ENCODE measurements at regions not wholly inside any gene's neighbourhood (a gene's known extent, or its start where the extent isn't known, plus 50 kb on each side); places are given as distances from the start of the nearest gene placed in this dataset.
"Not testable (repeated sequence)": the region's sequence is repeated elsewhere in the genome, so short reads cannot be mapped to it uniquely, and the experiment has no call there.

DNA sequence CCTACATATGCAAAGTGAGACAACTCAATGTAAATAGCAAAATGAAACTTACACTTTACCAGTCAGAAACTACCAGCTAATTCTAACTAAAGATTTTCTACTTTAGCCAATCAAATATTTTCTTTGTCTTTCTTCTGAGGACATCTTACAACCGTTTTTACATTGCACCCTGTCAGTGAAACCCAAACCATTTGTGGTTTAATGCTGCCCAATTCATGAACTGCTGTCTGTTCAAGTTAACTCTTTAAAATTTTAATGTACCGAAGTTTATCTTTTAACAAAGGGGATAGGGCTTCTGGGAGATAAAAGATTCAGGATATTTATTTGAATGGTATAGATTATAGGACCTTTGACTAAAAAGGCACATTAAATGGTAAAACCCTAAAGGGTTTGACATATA lies 121.3 kb upstream of the HDDC2 start:
- no peak for DNase-seq (ENCODE audit: extremely low read depth, low read depth, low spot score)

DNA sequence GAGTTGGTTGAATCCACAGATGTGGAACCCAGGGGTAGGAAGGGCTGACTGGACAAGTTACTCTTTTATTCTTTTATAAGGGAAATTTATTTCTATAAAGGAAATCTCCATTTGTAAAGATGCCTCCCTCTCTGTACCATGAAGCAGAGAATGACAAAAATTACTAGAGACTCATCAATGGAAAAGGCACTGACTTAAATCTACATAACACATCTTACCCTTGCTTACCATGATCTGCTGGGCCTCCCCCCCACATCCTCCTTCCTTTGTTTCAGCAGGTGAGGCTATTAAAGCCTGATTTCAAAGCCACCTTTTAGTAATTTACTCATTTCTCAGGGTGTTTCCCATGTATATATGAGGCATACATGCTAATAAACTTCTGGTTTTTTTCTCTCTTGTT lies 130.2 kb upstream of the HDDC2 start:
- DNase-seq (ENCODE audit: extremely low read depth, low read depth, low spot score), result no peak

DNA sequence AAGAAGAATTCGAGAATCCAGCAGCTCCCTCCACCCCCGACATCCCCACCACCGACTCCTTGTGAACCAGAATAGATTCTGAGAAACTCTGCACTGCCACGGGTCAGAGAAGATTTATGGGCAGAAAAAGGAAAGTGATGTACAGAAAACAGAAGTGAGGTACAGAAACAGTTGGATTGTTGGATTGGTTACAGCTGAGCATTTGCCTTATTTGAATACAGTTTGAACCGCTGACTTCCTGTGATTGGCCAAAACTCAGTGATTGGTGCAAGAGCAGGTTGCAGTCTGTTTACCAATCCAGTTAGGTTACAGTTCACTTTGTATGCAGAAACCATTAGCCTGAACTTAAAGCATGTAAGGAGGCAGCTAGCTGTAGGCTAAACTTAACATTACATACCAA lies 131.2 kb upstream of the HDDC2 start:
- no peak for DNase-seq (ENCODE audit: extremely low read depth, low read depth, low spot score)

DNA sequence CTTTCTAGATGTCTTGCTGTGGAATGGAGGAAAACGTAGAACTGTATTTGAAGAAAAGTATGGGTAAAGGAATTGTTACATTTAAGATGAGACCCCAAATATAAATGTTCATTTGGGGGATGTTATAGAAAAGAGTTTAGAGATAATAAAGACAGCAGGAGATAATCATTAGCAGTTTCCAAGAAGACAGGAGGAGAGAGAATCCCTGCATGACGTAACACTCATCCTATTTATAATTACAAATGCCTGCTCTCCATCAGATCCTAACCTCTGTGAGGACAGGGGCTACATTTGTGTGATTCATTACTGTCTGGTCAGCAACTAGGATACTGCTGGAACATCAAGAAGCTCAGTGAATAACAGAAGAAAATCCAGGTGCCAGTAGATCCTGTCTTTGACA lies 133.0 kb upstream of the HDDC2 start:
- DNase-seq (ENCODE audit: extremely low read depth, low read depth, low spot score), result no peak

DNA sequence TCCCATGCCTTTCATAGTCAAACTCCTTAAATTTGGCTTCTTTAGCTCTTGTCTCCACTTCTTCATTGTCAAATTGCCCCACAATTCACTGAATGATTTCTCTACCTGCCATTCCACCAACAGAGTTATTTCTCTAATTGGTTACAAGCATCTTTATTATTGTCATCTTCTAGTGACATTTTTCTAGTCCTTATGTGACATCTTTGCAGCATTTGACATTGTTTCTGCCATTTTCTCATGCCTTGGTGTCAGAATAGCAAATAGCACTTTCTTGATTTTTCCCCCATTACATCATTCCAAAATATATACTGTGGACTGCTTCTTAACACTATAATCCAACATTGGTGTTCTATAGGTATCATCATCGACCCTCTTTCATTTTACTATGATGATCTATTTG lies 137.7 kb upstream of the HDDC2 start:
- DNase-seq (ENCODE audit: extremely low read depth, low read depth, low spot score), result no peak

DNA sequence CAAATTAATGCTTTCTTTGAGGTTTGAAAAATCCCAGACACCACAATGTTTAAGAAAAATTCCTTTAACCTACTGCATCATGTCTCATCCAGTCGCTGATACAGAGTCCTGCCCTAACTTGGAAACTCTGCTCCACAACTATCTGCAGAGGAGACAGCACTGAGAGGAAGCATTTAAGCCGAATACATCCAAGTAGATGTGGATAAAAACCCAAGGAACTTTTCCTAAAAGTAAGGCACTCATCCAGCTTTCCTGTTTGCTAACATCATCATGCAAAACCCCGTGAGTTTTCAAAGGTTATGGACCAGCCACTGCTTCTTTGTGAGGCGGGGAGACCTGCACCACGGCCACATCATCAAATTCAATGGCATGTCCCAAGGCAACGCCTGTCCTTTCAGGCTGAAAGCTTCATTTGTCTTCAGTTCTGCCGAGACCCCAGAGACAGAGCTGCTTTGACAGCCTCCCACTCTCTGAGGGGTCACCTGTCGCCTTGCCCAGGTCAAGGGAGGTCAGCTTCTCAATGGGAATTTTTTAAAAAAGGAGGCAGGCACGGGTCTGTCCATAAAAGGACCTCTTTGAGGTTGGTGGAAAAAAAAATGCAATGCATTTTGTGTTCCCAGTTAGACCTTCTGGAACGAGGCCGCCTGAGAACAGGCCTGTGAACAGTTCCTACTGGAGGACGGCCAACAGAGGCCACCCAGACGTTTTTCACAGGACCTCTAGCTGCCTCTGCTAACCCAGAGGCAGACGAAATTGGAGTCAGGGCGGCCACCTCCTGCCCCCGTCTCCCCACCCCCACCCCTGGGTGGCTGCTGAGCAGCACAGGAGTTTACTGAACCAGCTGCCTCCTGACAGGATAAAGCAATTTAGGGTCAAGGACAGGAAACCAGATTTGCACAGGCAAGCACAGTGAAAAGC lies 142.5 kb upstream of the HDDC2 start:
- no peak for DNase-seq (ENCODE audit: extremely low read depth, low read depth, low spot score)

DNA sequence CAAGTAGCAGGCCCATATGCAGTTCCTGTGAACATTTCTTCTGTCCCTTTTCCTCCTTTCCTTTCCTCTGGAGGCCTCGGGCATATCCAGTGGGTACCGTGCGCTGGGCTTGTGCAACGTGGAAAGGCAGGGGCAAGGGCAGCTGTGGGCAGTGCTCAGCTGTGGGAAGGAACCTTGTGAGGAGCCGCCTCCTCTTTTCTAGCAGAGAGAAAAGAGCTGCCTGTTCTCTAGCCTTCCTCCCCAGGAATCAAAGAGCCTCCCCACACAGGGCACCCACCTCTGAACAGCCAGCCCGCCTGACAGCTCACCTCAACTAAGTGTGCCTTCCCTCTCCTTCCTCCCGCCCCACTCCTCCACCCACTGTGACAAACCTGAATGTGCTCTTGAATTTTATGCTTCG lies 143.3 kb upstream of the HDDC2 start:
- DNase-seq (ENCODE audit: extremely low read depth, low read depth, low spot score), result no peak

DNA sequence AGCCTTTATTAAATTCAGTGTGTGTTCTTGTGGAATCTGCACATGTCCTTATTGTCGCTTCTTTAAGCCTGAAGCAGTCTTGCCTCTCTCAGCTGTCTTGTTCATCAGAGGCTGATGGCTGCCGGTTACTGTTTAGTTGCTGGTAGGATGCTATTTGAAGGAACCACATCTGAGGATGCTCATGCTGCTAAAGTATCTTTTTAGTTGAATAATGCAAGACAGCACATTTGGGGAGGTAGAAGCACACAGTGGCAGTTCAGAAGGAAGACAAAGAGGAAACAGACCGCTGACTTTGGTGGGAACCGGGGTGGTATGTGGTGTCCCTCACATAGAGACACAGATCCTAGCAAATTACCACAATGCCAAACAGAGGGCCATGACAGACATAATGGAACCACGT lies 144.2 kb upstream of the HDDC2 start:
- no peak for DNase-seq (ENCODE audit: extremely low read depth, low read depth, low spot score)

DNA sequence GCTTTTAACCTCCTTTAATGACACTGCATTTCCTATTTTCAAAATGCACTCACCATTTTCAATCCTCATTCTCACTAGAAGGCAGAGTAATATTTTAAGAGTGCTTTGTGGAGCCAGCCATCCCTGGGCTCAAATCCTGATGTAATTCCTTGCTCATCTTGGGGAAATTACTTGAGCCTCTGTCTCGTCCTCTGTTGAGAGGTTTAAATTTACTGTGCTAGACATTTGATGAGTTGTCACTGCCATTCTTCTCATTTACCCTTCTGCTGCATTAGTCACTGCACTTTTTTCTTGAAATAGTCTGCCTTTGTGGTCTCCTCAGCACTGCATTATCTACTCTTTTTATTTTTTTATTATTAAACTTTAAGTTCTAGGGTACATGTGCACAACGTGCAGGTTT lies 150.0 kb upstream of the HDDC2 start:
- DNase-seq (ENCODE audit: extremely low read depth, low read depth, low spot score), result no peak

DNA sequence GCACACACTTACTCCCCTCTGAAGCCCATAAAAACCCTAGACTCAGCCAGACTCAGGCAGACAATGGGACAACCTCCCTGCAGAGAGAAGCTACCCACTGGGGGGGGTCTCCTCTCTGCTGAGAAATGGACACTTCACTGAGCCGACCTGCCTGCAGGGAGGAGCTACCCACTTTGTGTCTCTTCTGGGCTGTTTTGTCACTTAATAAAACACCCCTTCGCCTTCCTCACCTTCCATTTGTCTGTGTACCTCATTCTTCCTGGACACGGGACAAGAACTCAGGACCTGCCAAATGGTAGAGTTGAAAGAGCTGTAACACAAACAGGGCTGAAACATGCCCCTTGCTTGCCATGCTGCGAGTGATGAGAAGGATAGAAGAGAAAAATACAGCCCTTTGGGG lies 151.7 kb upstream of the HDDC2 start:
- DNase-seq (ENCODE audit: extremely low read depth, low read depth, low spot score), result no peak

DNA sequence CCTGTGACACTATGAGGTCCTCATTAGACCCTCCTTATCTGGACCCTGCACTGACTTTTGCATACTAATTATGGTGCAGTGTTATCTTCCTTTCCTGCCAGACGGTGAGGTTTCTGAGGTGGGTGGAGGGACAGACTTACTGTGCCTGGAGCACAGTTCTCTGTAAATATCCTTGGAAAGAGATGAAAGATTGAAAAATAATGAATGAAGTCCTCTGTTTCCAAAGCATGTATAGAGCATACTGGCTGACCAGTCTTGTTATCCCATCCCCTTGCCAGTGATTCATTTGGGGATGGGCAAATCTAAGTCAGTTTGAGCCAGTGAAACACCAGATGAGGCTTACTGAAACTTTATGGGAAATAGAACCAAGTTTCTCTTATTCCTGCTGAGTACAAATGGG lies 152.6 kb upstream of the HDDC2 start:
- DNase-seq (ENCODE audit: extremely low read depth, low read depth, low spot score), result no peak

DNA sequence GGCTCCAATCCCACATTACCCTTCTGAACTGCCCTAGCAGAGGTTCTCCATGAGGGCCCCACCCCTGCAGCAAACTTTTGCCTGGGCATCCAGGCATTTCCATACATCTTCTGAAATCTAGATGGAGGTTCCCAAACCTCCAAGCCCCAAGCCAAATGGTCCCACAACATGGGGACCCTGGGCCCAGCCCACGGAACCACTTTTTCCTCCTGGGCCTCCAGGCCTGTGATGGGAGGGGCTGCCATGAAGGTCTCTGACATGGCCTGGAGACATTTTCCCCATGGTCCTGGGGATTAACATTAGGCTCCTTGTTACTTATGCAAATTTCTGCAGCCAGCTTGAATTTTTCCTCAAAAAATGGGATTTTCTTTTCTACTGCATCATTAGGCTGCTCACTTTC lies 156.7 kb upstream of the HDDC2 start:
- not testable (repeated sequence) for DNase-seq (ENCODE audit: extremely low read depth, low read depth, low spot score)

DNA sequence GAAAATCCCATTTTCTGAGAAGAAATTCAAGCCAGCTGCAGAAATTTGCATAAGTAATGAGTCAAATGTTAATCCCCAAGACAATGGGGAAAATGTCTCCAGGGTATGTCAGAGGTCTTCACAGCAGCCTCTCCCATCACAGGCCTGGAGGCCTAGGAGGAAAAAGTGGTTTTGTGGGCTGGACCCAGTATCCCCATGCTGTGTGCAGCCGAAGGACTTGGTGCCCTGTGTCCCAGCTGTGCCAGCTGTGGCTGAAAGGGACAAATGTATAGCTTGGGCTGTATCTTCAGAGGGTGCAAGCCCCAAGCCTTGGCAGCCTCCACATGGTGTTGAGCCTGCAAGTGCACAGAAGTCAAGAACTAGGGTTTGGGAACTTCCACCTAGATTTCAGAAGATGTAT lies 163.6 kb upstream of the HDDC2 start:
- DNase-seq (ENCODE audit: extremely low read depth, low read depth, low spot score), result not testable (repeated sequence)

DNA sequence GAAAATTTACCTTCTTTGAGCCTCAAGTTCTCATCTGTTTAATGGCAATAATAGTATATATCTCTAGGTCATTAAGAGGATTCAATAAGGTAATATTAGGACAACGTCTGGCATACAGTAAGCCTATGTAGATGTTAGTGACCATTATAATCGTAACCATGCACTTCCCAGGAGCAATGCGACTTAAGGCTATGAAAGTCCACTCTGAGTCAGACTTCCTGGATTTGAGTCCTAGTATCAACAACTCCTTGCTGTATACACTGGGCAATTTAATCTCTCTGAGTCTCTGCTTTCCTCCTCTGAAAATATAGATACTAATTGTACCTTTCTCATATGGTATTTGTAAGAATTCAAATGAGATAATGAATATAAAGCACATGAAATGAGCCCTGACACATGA lies 168.1 kb upstream of the HDDC2 start:
- DNase-seq (ENCODE audit: extremely low read depth, low read depth, low spot score), result peak; percentile 51

DNA sequence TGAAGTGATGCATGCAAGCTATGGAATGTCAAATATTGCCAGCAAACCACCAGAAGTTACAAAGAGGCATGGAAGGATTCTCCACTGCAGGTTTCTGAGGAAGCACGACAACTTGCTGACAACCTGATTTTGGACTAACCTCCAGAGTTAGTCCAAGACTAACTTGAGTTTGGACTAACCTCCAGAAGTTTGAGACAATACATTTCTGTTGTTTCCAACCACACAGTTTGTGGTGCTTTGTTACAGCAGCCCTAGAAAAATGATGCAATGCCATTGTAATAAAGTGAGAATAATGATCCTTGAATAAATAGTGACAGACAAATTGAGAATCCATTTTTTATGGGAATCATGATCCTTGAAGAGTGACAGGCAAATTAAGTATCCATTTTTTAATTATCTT lies 169.9 kb upstream of the HDDC2 start:
- DNase-seq (ENCODE audit: extremely low read depth, low read depth, low spot score), result no peak

DNA sequence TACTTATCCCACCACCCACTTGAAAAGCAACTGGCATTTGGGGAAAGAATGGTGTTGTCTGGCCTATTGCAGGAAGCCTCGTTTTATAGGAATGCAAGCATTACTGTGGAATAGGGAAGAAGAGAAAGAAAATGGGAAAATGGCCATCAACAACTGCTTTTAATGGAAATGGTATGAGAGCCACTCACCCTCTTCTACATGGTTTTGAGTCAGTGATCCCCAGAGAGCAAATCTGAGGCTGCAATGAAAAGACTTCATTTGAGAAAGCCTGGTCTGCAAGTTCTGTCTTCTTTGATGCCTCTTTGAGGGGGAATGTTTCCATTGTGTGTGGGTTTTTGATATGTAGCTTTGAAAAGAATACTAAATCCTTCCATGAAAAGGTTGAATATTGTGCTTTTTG lies 172.3 kb upstream of the HDDC2 start:
- DNase-seq (ENCODE audit: extremely low read depth, low read depth, low spot score), result no peak

DNA sequence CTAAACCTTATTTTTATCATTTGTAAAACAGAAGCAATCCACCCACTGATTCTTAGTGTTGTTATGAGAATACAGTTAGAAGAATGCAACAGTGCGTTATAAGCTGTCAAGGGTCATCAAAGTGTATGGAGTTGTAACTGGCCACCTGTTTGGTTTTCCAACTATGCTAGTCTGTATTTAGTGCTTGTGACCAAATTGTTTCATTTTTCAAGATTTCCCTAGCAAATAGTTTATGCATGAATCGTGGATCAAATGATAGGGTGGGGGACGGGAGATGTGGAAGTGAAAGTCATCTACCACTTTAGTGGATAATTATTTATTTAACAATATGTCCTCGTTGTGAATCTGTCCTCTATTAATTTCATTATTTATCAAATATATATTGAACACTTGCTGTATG lies 175.4 kb upstream of the HDDC2 start:
- no peak for DNase-seq (ENCODE audit: extremely low read depth, low read depth, low spot score)

DNA sequence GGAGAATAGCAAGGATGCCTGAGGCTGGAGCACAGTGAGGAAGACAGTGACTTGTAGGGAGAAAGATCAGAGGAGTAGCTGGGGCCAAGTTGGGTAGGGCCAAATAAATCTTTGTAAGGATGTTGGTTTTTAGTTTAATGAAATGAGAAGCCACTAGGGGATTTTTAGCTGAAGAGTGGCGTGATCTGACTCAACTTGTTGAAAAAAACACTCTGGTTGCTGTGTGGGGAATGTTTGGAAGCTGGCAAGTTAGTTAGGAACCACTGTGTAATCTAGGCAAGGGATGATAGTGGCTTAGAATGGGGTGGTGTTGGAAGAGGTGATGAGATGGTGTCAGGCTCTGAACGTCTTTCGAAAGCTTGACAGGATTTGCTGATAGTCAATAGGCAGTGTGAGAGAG lies 176.1 kb upstream of the HDDC2 start:
- DNase-seq (ENCODE audit: extremely low read depth, low read depth, low spot score), result no peak

DNA sequence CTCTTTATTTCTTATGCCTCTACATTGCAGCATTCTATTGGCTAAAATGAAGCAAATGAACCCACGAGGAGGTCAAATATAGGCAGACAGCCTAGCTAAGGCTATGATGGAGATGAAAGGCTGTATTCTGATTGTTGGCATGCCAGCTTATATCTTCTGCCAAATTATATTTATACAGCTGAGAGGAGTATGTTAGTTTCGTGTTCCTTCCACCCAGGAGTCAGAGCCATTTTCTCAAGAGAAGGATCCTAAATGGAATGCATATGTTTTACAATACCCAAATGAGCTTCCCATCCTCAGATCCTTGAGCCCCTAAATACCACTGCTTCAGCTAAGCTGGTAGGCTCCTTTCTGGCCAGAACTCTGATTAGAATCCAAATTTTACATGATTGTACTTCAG lies 178.4 kb upstream of the HDDC2 start:
- DNase-seq (ENCODE audit: extremely low read depth, low read depth, low spot score), result no peak

DNA sequence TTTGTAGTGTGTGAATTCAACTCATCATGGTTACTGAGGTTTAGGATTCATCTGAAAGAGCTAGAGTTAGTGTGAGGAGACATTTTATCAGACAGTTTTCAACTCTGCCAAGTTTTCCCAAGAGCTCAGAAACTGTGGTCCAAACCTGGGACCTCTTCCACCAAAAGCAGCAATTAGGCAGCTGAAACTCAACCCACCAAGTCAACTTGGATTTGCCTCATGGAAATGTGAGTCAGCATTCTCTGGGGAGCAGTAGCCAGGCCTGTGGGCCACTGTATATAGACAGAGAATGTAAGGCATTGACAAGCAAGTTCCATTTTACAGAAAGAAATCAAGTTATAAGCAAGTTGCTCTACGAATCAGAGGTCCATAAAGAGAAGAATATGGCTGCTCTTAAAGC lies 178.8 kb upstream of the HDDC2 start:
- DNase-seq (ENCODE audit: extremely low read depth, low read depth, low spot score), result no peak

DNA sequence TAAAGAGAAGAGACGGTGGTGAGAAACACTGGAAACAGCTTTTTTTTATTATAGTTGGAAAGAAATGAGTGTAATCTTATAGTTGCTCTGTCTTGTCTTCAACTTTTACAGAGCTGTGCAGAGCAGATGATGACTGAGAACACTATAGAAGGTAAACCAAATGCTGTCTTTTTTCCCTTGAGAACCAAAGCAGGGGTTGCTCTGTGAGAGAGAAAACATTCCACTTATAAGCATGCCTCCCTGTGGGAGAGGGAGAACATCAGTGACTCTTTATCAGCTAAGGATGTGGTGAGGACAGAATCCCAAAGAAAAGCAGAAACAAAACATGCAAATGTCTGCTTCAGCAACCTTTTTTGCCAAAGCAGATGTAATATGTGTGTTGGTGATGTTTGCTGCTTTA lies 179.3 kb upstream of the HDDC2 start:
- no peak for DNase-seq (ENCODE audit: extremely low read depth, low read depth, low spot score)

DNA sequence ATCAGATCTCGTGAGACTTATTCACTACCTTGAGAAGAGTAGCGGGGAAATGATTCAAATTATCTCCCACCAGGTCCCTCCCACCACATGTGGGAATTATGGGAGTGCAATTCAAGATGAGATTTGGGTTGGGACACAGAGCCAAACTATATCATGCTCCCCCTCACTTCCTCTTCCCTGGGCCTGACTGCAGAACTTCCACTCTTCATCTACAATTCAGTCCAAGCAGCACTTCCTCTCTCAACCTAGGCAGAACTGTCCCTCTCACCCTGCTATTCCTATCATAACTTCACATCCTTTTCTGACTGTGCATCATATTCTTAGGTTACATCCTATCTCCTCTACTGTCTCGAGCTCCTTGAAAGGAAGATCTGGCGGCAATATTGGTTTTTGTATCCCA lies 184.0 kb upstream of the HDDC2 start:
- no peak for DNase-seq (ENCODE audit: extremely low read depth, low read depth, low spot score)

DNA sequence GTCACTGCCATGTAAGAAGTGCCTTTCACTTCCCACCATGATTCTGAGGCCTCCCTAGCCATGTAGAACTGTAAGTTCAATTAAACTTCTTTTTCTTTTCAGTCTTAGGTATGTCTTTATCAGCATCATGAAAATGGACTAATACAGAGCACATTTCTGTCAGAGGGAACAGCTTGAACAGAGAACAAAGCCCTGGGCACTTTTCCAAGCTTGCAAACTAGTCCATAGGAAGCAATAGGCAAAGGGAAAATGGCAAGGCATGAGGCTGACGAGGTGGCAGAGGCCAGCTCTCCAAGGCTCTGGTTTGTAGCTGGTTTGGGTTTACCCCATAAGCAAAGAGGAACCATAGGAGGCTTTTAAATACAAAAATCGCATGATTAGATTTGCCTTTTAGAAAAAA lies 185.1 kb upstream of the HDDC2 start:
- peak; percentile 84 for DNase-seq (ENCODE audit: extremely low read depth, low read depth, low spot score)
